HUES6 (cell line): ENCODE measurements at regions not wholly inside any gene's neighbourhood (a gene's known extent, or its start where the extent isn't known, plus 50 kb on each side); places are given as distances from the start of the nearest gene placed in this dataset.
"Not testable (repeated sequence)": the region's sequence is repeated elsewhere in the genome, so short reads cannot be mapped to it uniquely, and the experiment has no call there.

ENCODE experiments used
- H3K27ac ChIP-seq: 2 replicates; pipeline ENCODE4 v1.7.0; 2013; ENCODE audit warnings: low read depth, mild to moderate bottlenecking, low read length, inconsistent platforms
- H3K27me3 ChIP-seq: 2 replicates; pipeline ENCODE4 v1.6.1; 2013; ENCODE audit warnings: low read length; ENCODE audit not compliant: control insufficient read depth, insufficient read depth
- H3K36me3 ChIP-seq: 2 replicates; pipeline ENCODE4 v1.6.1; 2013; ENCODE audit warnings: low read length; ENCODE audit not compliant: control insufficient read depth, insufficient read depth
- H3K4me1 ChIP-seq: 2 replicates; pipeline ENCODE4 v1.6.1; 2013; ENCODE audit warnings: low read length; ENCODE audit not compliant: control insufficient read depth, insufficient read depth
- H3K4me3 ChIP-seq: 2 replicates; pipeline ENCODE4 v1.5.1; 2013; ENCODE audit warnings: low read depth, low read length
- H3K9ac ChIP-seq: one replicate; pipeline ENCODE4 v1.6.1; 2013; ENCODE audit warnings: mild to moderate bottlenecking, low read length
- H3K9me3 ChIP-seq: 2 replicates; pipeline ENCODE4 v1.6.1; 2013; ENCODE audit warnings: low read depth, low read length; ENCODE audit not compliant: control insufficient read depth, insufficient read depth

DNA sequence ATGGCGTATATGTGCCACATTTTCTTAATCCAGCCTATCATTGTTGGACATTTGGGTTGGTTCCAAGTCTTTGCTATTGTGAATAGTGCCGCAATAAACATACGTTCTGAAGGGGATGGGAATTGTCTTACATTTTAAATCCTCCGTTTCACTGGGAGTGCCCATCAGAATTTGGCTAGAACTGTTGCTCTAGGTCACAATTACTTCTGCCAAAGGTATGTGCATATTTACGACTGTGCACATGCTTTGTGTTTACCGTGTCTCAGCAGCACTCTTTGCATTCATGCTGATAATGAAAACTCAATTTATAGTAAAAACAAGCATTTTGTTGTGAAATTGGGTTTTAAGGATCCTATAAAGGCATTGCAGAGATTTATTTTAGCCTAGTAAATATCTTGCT lies 151.9 kb upstream of the ZNF618 start:
- Histone ChIP-seq H3K4me1 (peaks cover 14% of the 10 kb centered on the region), H3K4me3 (no peak overlapping the region), H3K36me3 (no peaks in the 10 kb centered on the region), H3K9ac (no peak overlapping the region), H3K27me3 (peaks cover 2% of the 10 kb centered on the region; the same call in 1 of the 2 replicates), H3K27ac (no peak overlapping the region), H3K9me3 (peaks cover 5% of the 10 kb centered on the region; the same call in 1 of the 2 replicates)

DNA sequence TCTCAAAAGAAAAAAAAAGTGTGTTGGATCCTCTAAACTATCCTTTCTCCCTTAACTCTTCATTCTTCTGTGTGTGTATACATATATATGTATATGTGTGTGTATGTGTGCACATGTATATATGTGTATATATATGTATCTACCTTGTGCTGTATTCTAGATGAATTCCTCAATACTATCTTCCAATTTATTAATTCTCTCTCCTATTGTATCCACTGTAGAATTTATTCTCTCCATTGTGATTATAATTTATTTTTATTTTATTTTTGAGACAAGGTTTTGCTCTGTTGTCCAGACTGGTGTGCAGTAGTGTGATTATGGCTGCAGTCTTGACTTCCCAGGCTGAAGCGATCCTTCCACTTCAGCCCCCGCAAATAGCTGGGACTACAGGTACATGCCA lies 147.1 kb upstream of the ZNF618 start:
- Histone ChIP-seq H3K9me3 (peaks cover 33% of the 10 kb centered on the region), H3K4me3 (no peak overlapping the region), H3K36me3 (no peaks in the 10 kb centered on the region), H3K4me1 (no peaks in the 10 kb centered on the region), H3K27ac (no peak overlapping the region), H3K27me3 (no peaks in the 10 kb centered on the region), H3K9ac (no peak overlapping the region)

DNA sequence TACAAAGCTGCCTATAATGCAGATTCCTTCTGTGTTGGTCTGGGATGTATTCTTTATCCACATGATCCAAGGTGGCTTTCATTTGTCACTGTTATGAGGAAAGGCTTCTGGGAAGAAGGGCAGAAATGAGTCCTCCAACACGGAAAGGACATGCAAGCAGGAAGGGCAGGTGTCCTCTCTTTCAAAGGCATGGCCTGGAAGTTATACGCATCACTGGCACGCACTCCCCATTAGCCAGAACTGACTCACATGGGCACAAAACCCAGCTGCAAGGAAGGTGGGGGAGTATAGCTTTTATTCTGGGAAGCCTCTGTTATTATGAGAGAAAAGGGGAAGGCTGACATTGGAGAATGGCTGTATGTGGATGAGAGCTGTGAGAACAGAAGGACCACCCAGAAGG lies 141.3 kb upstream of the ZNF618 start:
- Histone ChIP-seq H3K36me3 (no peaks in the 10 kb centered on the region), H3K9ac (no peak overlapping the region), H3K4me3 (no peak overlapping the region)

DNA sequence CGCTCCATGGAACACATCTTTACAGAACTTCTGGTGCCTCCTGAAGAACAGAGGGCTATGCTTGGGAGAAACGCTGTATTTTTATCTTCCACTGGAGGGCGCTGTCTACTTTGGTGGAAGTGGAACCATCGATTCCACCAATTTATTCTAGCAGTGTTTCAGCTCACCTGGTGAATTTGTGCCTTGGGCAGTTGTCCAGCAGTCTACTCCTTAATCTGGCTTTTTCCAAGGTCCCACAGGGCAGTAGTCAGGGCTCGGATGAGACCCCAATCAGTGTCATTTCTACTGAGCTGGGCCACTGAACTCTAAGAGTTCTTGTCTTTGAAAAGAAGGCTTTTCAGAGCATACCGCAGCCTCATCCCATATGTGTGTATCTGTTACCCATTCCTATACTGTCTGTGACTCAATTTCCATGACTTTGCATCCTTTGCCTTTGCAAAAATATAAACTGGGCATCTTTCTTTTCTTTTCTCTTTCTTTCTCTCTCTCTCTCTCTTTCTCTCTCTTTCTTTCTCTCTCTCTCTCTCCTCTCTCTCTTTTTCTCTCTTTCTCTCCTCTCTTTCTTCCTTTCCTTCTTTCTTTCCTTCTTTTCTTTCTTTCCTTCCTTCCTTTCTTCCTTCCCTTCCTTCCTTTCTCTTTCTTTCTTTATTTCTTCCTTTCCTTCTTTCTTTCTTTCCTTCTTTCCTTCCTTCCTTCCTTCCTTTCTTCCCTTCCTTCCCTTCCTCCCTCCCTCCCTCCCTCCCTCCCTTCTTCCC lies 138.4 kb upstream of the ZNF618 start:
- Histone ChIP-seq H3K4me1 (peaks cover 11% of the 10 kb centered on the region; the same call in 1 of the 2 replicates), H3K27ac (no peak overlapping the region), H3K4me3 (no peak overlapping the region), H3K27me3 (no peaks in the 10 kb centered on the region), H3K9ac (no peak overlapping the region), H3K36me3 (no peaks in the 10 kb centered on the region), H3K9me3 (peaks cover 10% of the 10 kb centered on the region)

More for the DNA sequence above, 141.3 kb upstream of the ZNF618 start:
- H3K27ac ChIP-seq = no peak overlapping the region
- H3K4me1 ChIP-seq = peaks cover 7% of the 10 kb centered on the region; the same call in 1 of the 2 replicates
- no peaks in the 10 kb centered on the region for H3K27me3 ChIP-seq
- H3K9me3 ChIP-seq = peaks cover 31% of the 10 kb centered on the region

DNA sequence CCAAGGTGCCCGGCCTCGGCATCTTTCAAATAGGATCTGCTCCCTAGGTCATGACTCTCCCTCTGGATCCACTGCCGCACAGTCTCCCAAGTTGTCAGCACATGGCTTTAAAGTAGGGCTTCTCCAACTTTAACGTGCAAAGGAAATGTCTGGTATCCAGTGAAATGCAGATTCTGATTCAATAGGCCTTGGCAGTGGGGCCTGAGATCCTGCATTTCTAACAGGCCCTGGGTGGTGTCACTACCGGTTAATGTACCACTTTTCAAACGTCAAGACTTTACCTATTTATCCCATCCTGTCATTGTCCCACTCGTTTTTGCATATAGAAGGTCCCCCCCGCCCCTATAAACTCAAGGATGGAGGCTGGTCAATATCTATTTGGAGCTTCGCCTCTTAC lies 137.6 kb upstream of the ZNF618 start:
- Histone ChIP-seq H3K36me3 (no peaks in the 10 kb centered on the region), H3K4me3 (no peak overlapping the region), H3K27me3 (no peaks in the 10 kb centered on the region), H3K4me1 (peaks cover 14% of the 10 kb centered on the region; the same call in 1 of the 2 replicates), H3K27ac (no peak overlapping the region), H3K9me3 (peaks cover 9% of the 10 kb centered on the region), H3K9ac (no peak overlapping the region)

DNA sequence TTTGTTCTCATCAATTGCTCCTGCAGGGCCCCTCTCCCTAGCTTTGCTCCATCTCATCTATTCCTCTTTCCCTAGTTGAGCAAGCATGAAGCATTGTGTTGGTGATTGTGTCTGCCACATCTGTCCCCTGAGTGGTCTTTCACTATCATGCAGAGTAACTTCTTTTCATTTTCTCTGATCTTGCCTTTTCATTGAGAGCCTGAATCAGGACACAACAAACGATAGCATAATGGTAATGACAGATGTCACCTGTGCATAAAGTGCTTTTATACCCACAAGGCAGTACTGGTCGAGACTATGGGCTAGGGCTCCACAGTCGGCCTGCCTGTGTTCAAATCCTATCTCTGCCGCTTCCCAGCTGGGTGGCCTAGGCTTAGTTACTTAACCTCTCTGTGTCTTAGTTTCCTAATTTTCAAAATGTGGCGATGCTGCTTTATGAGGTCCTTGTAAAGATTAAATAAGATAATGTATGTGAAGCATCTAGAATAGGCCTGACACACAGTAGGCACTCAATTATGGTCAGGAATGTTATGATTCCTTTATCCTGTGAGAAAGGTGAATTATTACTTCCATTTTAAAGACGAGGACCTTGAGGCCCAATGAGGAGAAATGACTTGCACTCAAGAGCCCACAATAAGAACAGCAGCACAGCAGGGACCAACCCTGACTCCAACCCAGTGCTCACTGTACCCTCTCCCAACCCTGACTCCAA lies 137.1 kb upstream of the ZNF618 start:
- Histone ChIP-seq H3K9ac (no peak overlapping the region), H3K4me3 (no peak overlapping the region), H3K27ac (no peak overlapping the region), H3K9me3 (peaks cover 4% of the 10 kb centered on the region), H3K36me3 (no peaks in the 10 kb centered on the region), H3K27me3 (no peaks in the 10 kb centered on the region), H3K4me1 (peaks cover 14% of the 10 kb centered on the region; the same call in 1 of the 2 replicates)

DNA sequence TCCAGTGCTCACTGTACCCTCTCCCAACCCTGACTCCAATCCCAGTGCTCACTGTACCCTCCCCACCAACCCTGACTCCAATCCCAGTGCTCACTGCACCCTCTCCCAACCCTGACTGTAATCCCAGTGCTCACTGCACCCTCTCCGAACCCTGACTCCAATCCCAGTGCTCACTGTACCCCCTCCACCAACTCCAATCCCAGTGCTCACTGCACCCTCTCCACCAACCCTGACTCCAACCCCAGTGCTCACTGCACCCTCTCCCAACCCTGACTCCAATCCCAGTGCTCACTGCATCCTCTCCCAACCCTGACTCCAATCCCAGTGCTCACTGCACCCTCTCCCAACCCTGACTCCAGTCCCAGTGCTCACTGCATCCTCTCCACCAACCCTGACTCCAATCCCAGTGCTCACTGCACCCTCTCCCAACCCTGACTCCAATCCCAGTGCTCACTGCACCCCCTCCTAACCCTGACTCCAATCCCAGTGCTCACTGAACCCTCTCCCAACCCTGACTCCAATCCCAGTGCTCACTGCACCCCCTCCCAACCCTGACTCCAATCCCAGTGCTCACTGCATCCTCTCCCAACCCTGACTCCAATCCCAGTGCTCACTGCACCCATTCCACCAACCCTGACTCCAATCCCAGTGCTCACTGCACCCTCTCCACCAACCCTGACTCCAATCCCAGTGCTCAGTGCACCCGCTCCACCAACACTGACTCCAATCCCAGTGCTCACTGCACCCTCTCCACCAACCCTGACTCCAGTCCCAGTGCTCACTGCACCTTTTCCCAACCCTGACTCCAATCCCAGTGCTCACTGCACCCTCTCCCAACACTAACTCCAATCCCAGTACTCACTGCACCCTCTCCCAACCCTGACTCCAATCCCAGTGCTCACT lies 136.3 kb upstream of the ZNF618 start:
- H3K4me1 ChIP-seq = peaks cover 14% of the 10 kb centered on the region; the same call in 1 of the 2 replicates
- not testable (repeated sequence) for H3K27me3 ChIP-seq, H3K27ac ChIP-seq, H3K9ac ChIP-seq, H3K9me3 ChIP-seq, H3K36me3 ChIP-seq, H3K4me3 ChIP-seq

DNA sequence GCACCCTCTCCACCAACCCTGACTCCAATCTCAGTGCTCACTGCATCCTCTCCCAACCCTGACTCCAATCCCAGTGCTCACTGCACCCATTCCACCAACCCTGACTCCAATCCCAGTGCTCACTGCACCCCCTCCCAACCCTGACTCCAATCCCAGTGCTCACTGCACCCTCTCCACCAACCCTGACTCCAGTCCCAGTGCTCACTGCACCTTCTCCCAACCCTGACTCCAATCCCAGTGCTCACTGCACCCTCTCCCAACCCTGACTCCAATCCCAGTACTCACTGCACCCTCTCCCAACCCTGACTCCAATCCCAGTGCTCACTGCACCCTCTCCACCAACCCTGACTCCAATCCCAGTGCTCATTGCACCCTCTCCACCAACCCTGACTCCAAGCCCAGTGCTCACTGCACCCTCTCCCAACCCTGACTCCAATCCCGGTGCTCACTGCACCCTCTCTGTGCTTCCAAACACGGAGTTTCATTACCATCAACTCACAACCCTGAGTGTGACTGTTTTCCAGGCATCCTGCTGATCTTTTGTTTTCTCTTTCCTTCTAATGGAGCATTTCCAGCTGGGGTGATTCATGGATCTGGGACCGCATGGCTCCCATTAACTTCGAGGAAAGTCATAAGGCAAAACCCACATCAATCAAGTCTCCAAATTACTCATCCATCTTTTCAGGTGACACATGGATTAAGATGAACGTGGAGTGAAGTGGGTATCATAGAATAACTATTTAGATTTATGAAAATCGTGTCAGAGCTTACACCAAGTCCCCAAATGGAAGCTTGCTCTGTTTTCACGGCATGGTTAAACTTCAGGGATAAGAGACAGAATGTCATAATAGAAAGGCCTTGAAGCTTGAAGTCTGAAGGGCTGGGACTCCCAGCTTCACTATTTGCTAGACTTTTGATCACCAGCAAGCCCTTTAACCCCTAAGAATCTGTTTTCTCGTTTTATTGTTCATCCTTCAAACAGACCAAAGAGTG lies 135.3 kb upstream of the ZNF618 start:
- not testable (repeated sequence) for H3K27ac ChIP-seq, H3K36me3 ChIP-seq, H3K9ac ChIP-seq, H3K27me3 ChIP-seq, H3K9me3 ChIP-seq, H3K4me3 ChIP-seq
- peaks cover 14% of the 10 kb centered on the region; the same call in 1 of the 2 replicates for H3K4me1 ChIP-seq

DNA sequence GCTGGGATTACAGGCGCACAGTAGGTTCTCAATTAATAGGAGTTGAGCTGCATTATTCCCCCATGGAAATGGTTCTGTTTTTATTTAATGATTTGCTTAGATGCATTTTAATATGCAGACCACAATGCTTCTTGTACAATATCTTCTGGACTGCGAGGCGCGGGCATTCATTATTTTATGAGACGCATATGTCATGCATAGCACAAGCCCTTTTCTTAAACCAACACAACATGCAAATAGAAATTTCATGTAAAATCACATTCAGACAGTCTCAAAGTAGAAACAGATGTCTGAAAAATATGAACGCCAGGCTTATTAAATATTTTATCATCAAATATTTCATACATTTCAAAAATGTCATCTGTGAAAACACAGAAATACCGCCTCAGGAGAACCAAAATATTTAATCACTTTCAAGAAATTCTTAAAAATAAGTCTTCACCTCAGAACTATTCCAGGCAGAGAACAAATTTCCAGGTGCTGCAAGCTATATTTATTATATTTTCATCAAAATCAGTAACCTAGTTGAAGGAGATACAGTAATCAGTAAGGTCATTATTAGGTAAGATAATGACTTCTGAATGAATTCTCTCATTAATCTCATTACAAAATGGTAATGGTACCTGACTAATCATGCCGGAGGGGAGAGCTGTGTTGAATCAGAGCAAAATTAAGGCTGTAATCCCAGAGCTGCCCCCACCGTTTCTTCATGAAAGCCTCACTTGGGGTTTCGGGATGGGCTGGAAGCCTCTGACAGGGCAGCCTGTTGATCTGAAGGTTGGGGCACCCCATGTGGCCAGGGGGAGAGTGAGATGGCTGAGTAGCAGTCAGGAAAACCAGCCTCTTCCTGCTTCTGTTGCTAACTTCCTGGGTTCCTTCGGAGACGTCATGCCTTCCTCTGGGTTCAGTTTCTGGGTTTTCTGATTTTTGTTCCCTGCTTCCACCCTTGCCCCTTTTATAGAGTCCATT lies 133.9 kb upstream of the ZNF618 start:
- Histone ChIP-seq H3K27ac (no peak overlapping the region), H3K9ac (no peak overlapping the region), H3K9me3 (no peaks in the 10 kb centered on the region), H3K27me3 (no peaks in the 10 kb centered on the region), H3K4me1 (peaks cover 14% of the 10 kb centered on the region; the same call in 1 of the 2 replicates), H3K4me3 (no peak overlapping the region), H3K36me3 (no peaks in the 10 kb centered on the region)
